Prostate gland (tissue), 2 donors: ENCODE measurements at regions not wholly inside any gene's neighbourhood (a gene's known extent, or its start where the extent isn't known, plus 50 kb on each side); places are given as distances from the start of the nearest gene placed in this dataset.

Source experiments
- DNase-seq: peaks from one replicate; pipeline ENCODE4 v3.0.0-alpha.2; 2019; ENCODE audit warnings: low spot score
- H3K27ac ChIP-seq, 2 donors: fragments of 200-600 bp; sonication (generic); 2 replicates each; pipeline ENCODE4 v1.5.1; 2017 to 2019
- H3K27me3 ChIP-seq: fragments of 200-600 bp; sonication (generic); replicated peaks from 2 replicates; pipeline ENCODE4 v1.5.1; 2019; ENCODE audit not compliant: insufficient read depth
- H3K36me3 ChIP-seq, 2 donors: fragments of 200-600 bp; sonication (generic); 1 replicate in 1 of 2; 2 replicates in 1 of 2; pipeline versions ENCODE4 v1.5.1 to v1.8.1; 2017 to 2019
- H3K4me1 ChIP-seq: fragments of 200-600 bp; sonication (generic); replicated peaks from 2 replicates; pipeline ENCODE4 v1.5.1; 2019
- H3K4me3 ChIP-seq, 2 donors: fragments of 200-600 bp; sonication (generic); 2 replicates each; pipeline ENCODE4 v1.5.1; 2017 to 2019
- H3K9me3 ChIP-seq: fragments of 200-600 bp; sonication (generic); 2 replicates; pipeline ENCODE4 v1.5.1; 2017
- CTCF ChIP-seq, 4 experiments: fragments of 200-600 bp in 2 of 4; fragments of 450-650 bp in 2 of 4; sonication (generic) in 2 of 4; IDR thresholded peaks; 1 replicate in 3 of 4; 2 replicates in 1 of 4; pipeline ENCODE4 v1.5.1; 2016 to 2019; ENCODE audit warnings: antibody characterized with exemption in 4 of 4, mild to moderate bottlenecking in 2 of 4, moderate library complexity in 2 of 4
- POLR2A ChIP-seq: fragments of 450-650 bp; IDR thresholded peaks from one replicate; pipeline ENCODE4 v1.6.1; 2016; ENCODE audit warnings: antibody characterized with exemption, mild to moderate bottlenecking
- POLR2AphosphoS5 ChIP-seq: sonication (generic); formaldehyde crosslinking; IDR thresholded peaks from one replicate; pipeline ENCODE4 v1.6.1; 2017; ENCODE audit warnings: antibody characterized with exemption
- WGBS: methylation state at CpG from one replicate; pipeline ENCODE4 v1.1.5; 2018; 5-methylcytosine and 5-hydroxymethylcytosine counted together
- intact Hi-C: fragments of 100-400 bp; cut with DNase I; formaldehyde crosslinking; loops from one replicate; pipeline ENCODE4 v1.14.2; 2022

DNA sequence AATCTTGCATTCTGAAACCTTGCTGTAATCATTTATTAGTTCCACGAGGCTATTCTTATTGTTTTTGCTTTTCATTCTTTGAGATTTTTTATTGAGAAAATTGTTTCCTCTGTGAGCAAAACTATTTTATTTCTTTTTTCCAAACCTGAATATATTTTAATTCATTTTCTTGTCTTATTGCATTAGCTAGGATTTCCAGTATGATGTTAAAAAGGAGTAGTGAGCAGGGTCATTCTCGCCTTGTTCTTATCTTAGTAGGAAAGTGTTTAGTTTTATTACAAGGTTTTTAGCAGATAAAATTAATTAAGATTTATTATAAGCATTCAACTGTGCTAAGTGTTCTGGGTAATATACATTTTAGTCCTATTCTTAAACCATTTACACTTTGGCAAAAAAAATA, 214.6 kb upstream of the KLF6 start:
- H3K27me3 ChIP-seq: no peaks in the 10 kb centered on the region
- H3K9me3 ChIP-seq: no peaks in the 10 kb centered on the region
- WGBS: 90% methylated on average over 2 of the region's 2 CpGs
- intact Hi-C loops: no loop called here
- H3K4me1 ChIP-seq: no peaks in the 10 kb centered on the region
- H3K4me3 ChIP-seq: no peak overlapping the region
- no peak for DNase-seq
- TF ChIP-seq CTCF (IDR thresholded peaks at IDR 0.05) (no peak), POLR2A (no peak), POLR2AphosphoS5 (no peak)
- H3K36me3 ChIP-seq: no peaks in the 10 kb centered on the region
- H3K27ac ChIP-seq: no peak overlapping the region

- Histone ChIP-seq H3K9me3 (no peaks in the 10 kb centered on the region), H3K27ac (no peak overlapping the region), H3K4me1 (no peaks in the 10 kb centered on the region), H3K4me3 (no peak overlapping the region), H3K27me3 (no peaks in the 10 kb centered on the region), H3K36me3 (no peaks in the 10 kb centered on the region)
- TF ChIP-seq POLR2A (no peak), POLR2AphosphoS5 (no peak), CTCF (IDR thresholded peaks at IDR 0.05) (no peak)
- intact Hi-C loops: no loop called here
- WGBS: 78% methylated on average over 4 of the region's 4 CpGs
- DNase-seq: no peak
Observed at GRCh38 chr10:3996697-3997096, 211.7 kb upstream of the KLF6 start.

GRCh38 chr10:3995302-3996210, 210.5 kb upstream of the KLF6 start:
- Histone ChIP-seq H3K4me3 (no peak overlapping the region), H3K4me1 (no peaks in the 10 kb centered on the region), H3K36me3 (no peaks in the 10 kb centered on the region), H3K9me3 (no peaks in the 10 kb centered on the region), H3K27me3 (no peaks in the 10 kb centered on the region), H3K27ac (no peak overlapping the region)
- TF ChIP-seq POLR2AphosphoS5 (no peak), CTCF (IDR thresholded peaks at IDR 0.05) (no peak), POLR2A (no peak)
- intact Hi-C loops: no loop called here
- WGBS: 67% methylated on average over 8 of the region's 8 CpGs
- DNase-seq: no peak

- WGBS: 88% methylated on average over 16 of the region's 16 CpGs
- DNase-seq: no peak
- no peaks in the 10 kb centered on the region for H3K4me1 ChIP-seq
- H3K27ac ChIP-seq: no peak overlapping the region
- no peaks in the 10 kb centered on the region for H3K36me3 ChIP-seq
- no peak overlapping the region for H3K4me3 ChIP-seq
- H3K9me3 ChIP-seq: no peaks in the 10 kb centered on the region
- intact Hi-C loops: no loop called here
- TF ChIP-seq POLR2A (no peak), POLR2AphosphoS5 (no peak), CTCF (IDR thresholded peaks at IDR 0.05) (no peak)
- H3K27me3 ChIP-seq: no peaks in the 10 kb centered on the region
Observed at GRCh38 chr10:3992382-3993178, 207.6 kb upstream of the KLF6 start.
